GM23338 (cell line): ENCODE measurements at regions not wholly inside any gene's neighbourhood (a gene's known extent, or its start where the extent isn't known, plus 50 kb on each side); places are given as distances from the start of the nearest gene placed in this dataset.

ENCODE experiments used
- ATAC-seq: fragments of 200-7000 bp; cut with Tn5 transposase; 3 replicates; pipeline ENCODE4 v1.9.1; 2020
- DNase-seq: peaks from one replicate; pipeline ENCODE4 v3.0.0-alpha.2; 2015; ENCODE audit warnings: low spot score
- H2AFZ ChIP-seq: fragments of 200-600 bp; sonication (generic); 2 replicates; pipeline ENCODE4 v1.8.0; 2016; ENCODE audit warnings: antibody characterized with exemption, mild to moderate bottlenecking, moderate library complexity
- H3F3A ChIP-seq: fragments of 200-600 bp; sonication (generic); replicated peaks from 2 replicates; pipeline ENCODE4 v1.8.0; 2017; ENCODE audit warnings: antibody characterized with exemption, mixed run types, low read depth
- H3K27ac ChIP-seq: fragments of 200-600 bp; sonication (generic); 2 replicates; pipeline ENCODE4 v1.6.1; 2016; ENCODE audit warnings: low read depth
- H3K27me3 ChIP-seq: fragments of 200-600 bp; sonication (generic); 2 replicates; pipeline ENCODE4 v1.8.0; 2016; ENCODE audit warnings: mild to moderate bottlenecking, mixed run types, moderate library complexity; ENCODE audit not compliant: insufficient read depth
- H3K36me3 ChIP-seq: fragments of 200-600 bp; sonication (generic); 2 replicates; pipeline ENCODE4 v1.8.0; 2016; ENCODE audit warnings: mild to moderate bottlenecking; ENCODE audit not compliant: insufficient read depth
- H3K4me1 ChIP-seq: fragments of 200-600 bp; sonication (generic); 2 replicates; pipeline ENCODE4 v1.8.0; 2016; ENCODE audit warnings: mild to moderate bottlenecking, moderate library complexity; ENCODE audit not compliant: insufficient read depth
- H3K4me2 ChIP-seq: fragments of 200-600 bp; sonication (generic); 2 replicates; pipeline ENCODE4 v1.7.1; 2017; ENCODE audit warnings: mixed run types
- H3K4me3 ChIP-seq: fragments of 200-600 bp; sonication (generic); 2 replicates; pipeline ENCODE4 v1.6.1; 2016; ENCODE audit warnings: mixed run types
- H3K79me2 ChIP-seq: fragments of 200-600 bp; sonication (generic); replicated peaks from 2 replicates; pipeline ENCODE4 v1.8.0; 2017; ENCODE audit warnings: mild to moderate bottlenecking; ENCODE audit not compliant: insufficient read depth
- H3K9me2 ChIP-seq: fragments of 200-600 bp; sonication (generic); 2 replicates; pipeline ENCODE4 v1.8.0; 2017; ENCODE audit not compliant: insufficient read depth
- H4K20me1 ChIP-seq: fragments of 200-600 bp; sonication (generic); replicated peaks from 2 replicates; pipeline ENCODE4 v1.8.0; 2017; ENCODE audit warnings: mild to moderate bottlenecking; ENCODE audit not compliant: insufficient read depth
- H3K27ac Mint-ChIP-seq: 2 replicates; pipeline ENCODE4 v1.8.0; 2020; ENCODE audit warnings: inconsistent platforms, mild to moderate bottlenecking, moderate library complexity, mixed read lengths
- H3K27me3 Mint-ChIP-seq: 3 replicates; pipeline ENCODE4 v1.8.0; 2022; ENCODE audit warnings: low read depth, mild to moderate bottlenecking, moderate library complexity, mixed read lengths, inconsistent platforms; ENCODE audit not compliant: insufficient read depth, poor library complexity
- H3K36me3 Mint-ChIP-seq: 3 replicates; pipeline ENCODE4 v1.8.0; 2021; ENCODE audit warnings: low read depth, mild to moderate bottlenecking, inconsistent platforms, moderate library complexity, mixed read lengths
- H3K4me1 Mint-ChIP-seq: 3 replicates; pipeline ENCODE4 v1.8.0; 2020; ENCODE audit warnings: mild to moderate bottlenecking, inconsistent platforms, mixed read lengths
- H3K4me3 Mint-ChIP-seq: 3 replicates; pipeline ENCODE4 v1.8.0; 2021; ENCODE audit warnings: moderate library complexity, mild to moderate bottlenecking, inconsistent platforms, mixed read lengths
- H3K9me3 Mint-ChIP-seq: 3 replicates; pipeline ENCODE4 v1.8.0; 2020; ENCODE audit warnings: moderate library complexity, mild to moderate bottlenecking, inconsistent platforms, mixed read lengths
- CREB1 ChIP-seq: fragments of 250-450 bp; sonication (Bioruptor Pico); IDR thresholded peaks from 2 replicates; pipeline ENCODE4 v1.5.0; 2020; ENCODE audit warnings: low read depth, mild to moderate bottlenecking, moderate library complexity
- CTCF ChIP-seq, 2 experiments: fragments of 200-600 bp in 1 of 2; sonication (generic) in 1 of 2; conservative IDR thresholded peaks; 2 replicates each; pipeline versions ENCODE4 v1.5.1 to v1.6.1; 2016 to 2017; ENCODE audit warnings: antibody characterized with exemption in 2 of 2, low read depth in 2 of 2, mild to moderate bottlenecking in 2 of 2, moderate library complexity in 1 of 2
- ETS1 ChIP-seq: IDR thresholded peaks from 2 replicates; pipeline ENCODE4 v1.6.1; 2016; ENCODE audit warnings: antibody characterized with exemption
- EZH2 ChIP-seq: fragments of 200-600 bp; sonication (generic); IDR thresholded peaks from one replicate; pipeline ENCODE4 v1.8.0; 2017; ENCODE audit warnings: antibody characterized with exemption, mild to moderate bottlenecking, low read depth; ENCODE audit not compliant: unreplicated experiment
- NANOG ChIP-seq: IDR thresholded peaks from 2 replicates; pipeline ENCODE4 v1.6.1; 2016; ENCODE audit warnings: antibody characterized with exemption, borderline replicate concordance
- REST ChIP-seq: IDR thresholded peaks from one replicate; pipeline ENCODE4 v1.6.1; 2018; ENCODE audit warnings: antibody characterized with exemption; ENCODE audit not compliant: unreplicated experiment
- STAT1 ChIP-seq: IDR thresholded peaks from one replicate; pipeline ENCODE4 v1.6.1; 2016; ENCODE audit warnings: antibody characterized with exemption; ENCODE audit not compliant: unreplicated experiment
- ZNF462 ChIP-seq: fragments of 250-450 bp; sonication (Bioruptor Pico); IDR thresholded peaks from 2 replicates; pipeline ENCODE4 v1.5.0; 2020; ENCODE audit warnings: mild to moderate bottlenecking, moderate library complexity

- TF ChIP-seq ZNF462 = no peak
Measured at GRCh38 chr12:46516933-46517578, 144.5 kb upstream of the SLC38A2 start (continued).

GRCh38 chr12:46516238-46516932 is 143.8 kb upstream of the SLC38A2 start:
- Histone ChIP-seq H3F3A (no peaks in the 10 kb centered on the region), H3K4me2 (no peak overlapping the region), H3K4me3 (no peak overlapping the region), H3K36me3 (no peaks in the 10 kb centered on the region), H3K4me1 (no peaks in the 10 kb centered on the region; the same call in 1 of the 2 replicates), H4K20me1 (no peaks in the 10 kb centered on the region), H3K79me2 (no peaks in the 10 kb centered on the region), H2AFZ (no peak overlapping the region), H3K27me3 (no peaks in the 10 kb centered on the region), H3K9me2 (peaks cover 5% of the 10 kb centered on the region; the same call in 1 of the 2 replicates), H3K27ac (no peak overlapping the region)
- Mint-ChIP-seq H3K36me3 (no peaks in the 10 kb centered on the region), H3K9me3 (no peaks in the 10 kb centered on the region), H3K4me3 (no peak overlapping the region), H3K4me1 (peaks cover 17% of the 10 kb centered on the region), H3K27me3 (peaks cover 4% of the 10 kb centered on the region), H3K27ac (no peak overlapping the region)
- DNase-seq (no peak), ATAC-seq (no peak)
- TF ChIP-seq CREB1 (CRISPR knock-in tag) = no peak
- TF ChIP-seq CTCF (conservative IDR thresholded peaks at IDR 0.05; ENCODE audit: low read depth in 2 of 2) = no peak
- no peak for TF ChIP-seq REST
- TF ChIP-seq NANOG = no peak
- no peak for TF ChIP-seq ETS1
- TF ChIP-seq STAT1 = no peak
- no peak for TF ChIP-seq EZH2
